ENCODE measurements at regions not wholly inside any gene's neighbourhood (a gene's known extent, or its start where the extent isn't known, plus 50 kb on each side); places are given as distances from the start of the nearest gene placed in this dataset.

GRCh38 chr11:96715208-96715607, 325.4 kb downstream of the JRKL start:
- H3K4me1 ChIP-seq (ENCODE audit: control insufficient read depth in 4 of 4, insufficient read depth in 4 of 4, low read length in 3 of 4) = no peaks in the 10 kb centered on the region
- DNase-seq (ENCODE audit: low spot score) = no peak
- H3K27ac ChIP-seq (ENCODE audit: low read depth in 1 of 2, low read length in 2 of 2) = no peak overlapping the region
- peaks cover 0 to 3% (median 1%) of the 10 kb centered on the region in 4 donors for H3K27me3 ChIP-seq (ENCODE audit: control insufficient read depth in 4 of 4, insufficient read depth in 4 of 4, low read length in 3 of 4)
- H3K4me3 ChIP-seq (ENCODE audit: low read depth in 1 of 3, low read length in 3 of 3) = no peak overlapping the region
- no peaks in the 10 kb centered on the region for H3K9me3 ChIP-seq (ENCODE audit: control insufficient read depth in 4 of 4, low read length in 3 of 4)
- TF ChIP-seq JUND (IDR thresholded peaks at IDR 0.05) = no peak
- TF ChIP-seq EGR1 (IDR thresholded peaks at IDR 0.05; ENCODE audit: low read depth in 2 of 2) = no peak
- TF ChIP-seq HNF4A (conservative IDR thresholded peaks at IDR 0.05) = no peak
- TF ChIP-seq ZBTB33 (IDR thresholded peaks at IDR 0.05) = no peak
- TF ChIP-seq, protein P1, sequence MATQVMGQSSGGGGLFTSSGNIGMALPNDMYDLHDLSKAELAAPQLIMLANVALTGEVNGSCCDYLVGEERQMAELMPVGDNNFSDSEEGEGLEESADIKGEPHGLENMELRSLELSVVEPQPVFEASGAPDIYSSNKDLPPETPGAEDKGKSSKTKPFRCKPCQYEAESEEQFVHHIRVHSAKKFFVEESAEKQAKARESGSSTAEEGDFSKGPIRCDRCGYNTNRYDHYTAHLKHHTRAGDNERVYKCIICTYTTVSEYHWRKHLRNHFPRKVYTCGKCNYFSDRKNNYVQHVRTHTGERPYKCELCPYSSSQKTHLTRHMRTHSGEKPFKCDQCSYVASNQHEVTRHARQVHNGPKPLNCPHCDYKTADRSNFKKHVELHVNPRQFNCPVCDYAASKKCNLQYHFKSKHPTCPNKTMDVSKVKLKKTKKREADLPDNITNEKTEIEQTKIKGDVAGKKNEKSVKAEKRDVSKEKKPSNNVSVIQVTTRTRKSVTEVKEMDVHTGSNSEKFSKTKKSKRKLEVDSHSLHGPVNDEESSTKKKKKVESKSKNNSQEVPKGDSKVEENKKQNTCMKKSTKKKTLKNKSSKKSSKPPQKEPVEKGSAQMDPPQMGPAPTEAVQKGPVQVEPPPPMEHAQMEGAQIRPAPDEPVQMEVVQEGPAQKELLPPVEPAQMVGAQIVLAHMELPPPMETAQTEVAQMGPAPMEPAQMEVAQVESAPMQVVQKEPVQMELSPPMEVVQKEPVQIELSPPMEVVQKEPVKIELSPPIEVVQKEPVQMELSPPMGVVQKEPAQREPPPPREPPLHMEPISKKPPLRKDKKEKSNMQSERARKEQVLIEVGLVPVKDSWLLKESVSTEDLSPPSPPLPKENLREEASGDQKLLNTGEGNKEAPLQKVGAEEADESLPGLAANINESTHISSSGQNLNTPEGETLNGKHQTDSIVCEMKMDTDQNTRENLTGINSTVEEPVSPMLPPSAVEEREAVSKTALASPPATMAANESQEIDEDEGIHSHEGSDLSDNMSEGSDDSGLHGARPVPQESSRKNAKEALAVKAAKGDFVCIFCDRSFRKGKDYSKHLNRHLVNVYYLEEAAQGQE (IDR thresholded peaks at IDR 0.05) = no peak
- TF ChIP-seq TAF1 (conservative IDR thresholded peaks at IDR 0.05) = no peak
- no peak for TF ChIP-seq RXRA (IDR thresholded peaks at IDR 0.05)
- H3K9ac ChIP-seq (ENCODE audit: low read depth in 1 of 2, low read length in 2 of 2) = no peak overlapping the region
- 57% methylated on average over 3 of the region's 3 CpGs for WGBS
- no peaks in the 10 kb centered on the region for H3K36me3 ChIP-seq (ENCODE audit: control insufficient read depth in 4 of 4, insufficient read depth in 3 of 4, low read depth in 1 of 4, low read length in 3 of 4)

DNA sequence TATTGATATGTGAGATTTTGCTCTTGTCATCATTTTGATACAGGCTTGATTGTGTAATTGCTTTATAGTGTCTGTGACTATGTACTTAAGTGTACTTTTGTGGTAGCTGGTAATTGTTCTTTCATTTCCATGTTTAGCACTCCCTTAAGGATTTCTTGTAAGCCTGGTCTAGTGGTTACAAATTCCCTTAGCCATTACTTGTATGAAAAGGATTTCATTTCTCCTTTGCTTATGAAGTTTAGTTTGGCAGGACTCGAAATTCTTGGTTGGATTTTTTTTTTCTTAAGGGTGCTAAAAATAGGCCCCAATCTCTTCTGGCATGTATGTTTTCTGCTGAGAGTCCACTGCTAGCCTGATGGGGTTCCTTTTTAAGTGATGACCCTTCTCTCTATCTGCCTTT, 346.8 kb downstream of the JRKL start:
- DNase-seq (ENCODE audit: low spot score) = no peak
- 44% methylated on average over 1 of the region's 1 CpG for WGBS

More for the DNA sequence above, 346.8 kb downstream of the JRKL start:
- H3K27ac ChIP-seq (ENCODE audit: low read depth in 1 of 2, low read length in 2 of 2) = no peak overlapping the region
- no peaks in the 10 kb centered on the region for H3K9me3 ChIP-seq (ENCODE audit: control insufficient read depth in 4 of 4, low read length in 3 of 4)
- no peaks in the 10 kb centered on the region for H3K36me3 ChIP-seq (ENCODE audit: control insufficient read depth in 4 of 4, insufficient read depth in 3 of 4, low read depth in 1 of 4, low read length in 3 of 4)
- H3K4me3 ChIP-seq (ENCODE audit: low read depth in 1 of 3, low read length in 3 of 3) = no peak overlapping the region
- no peak overlapping the region for H3K9ac ChIP-seq (ENCODE audit: low read depth in 1 of 2, low read length in 2 of 2)
- no peak for TF ChIP-seq RXRA (IDR thresholded peaks at IDR 0.05)
- TF ChIP-seq YY1 (IDR thresholded peaks at IDR 0.05) = no peak
- no peak for TF ChIP-seq EGR1 (IDR thresholded peaks at IDR 0.05; ENCODE audit: low read depth in 2 of 2)
- no peak for TF ChIP-seq HNF4A (conservative IDR thresholded peaks at IDR 0.05)
- TF ChIP-seq, protein P2, sequence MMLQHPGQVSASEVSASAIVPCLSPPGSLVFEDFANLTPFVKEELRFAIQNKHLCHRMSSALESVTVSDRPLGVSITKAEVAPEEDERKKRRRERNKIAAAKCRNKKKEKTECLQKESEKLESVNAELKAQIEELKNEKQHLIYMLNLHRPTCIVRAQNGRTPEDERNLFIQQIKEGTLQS (IDR thresholded peaks at IDR 0.05) = no peak
- no peak for TF ChIP-seq SP1 (IDR thresholded peaks at IDR 0.05)
- TF ChIP-seq CTCF (IDR thresholded peaks at IDR 0.05; ENCODE audit: low read depth, low read length, missing input control) = no peak
- TF ChIP-seq TAF1 (conservative IDR thresholded peaks at IDR 0.05) = no peak
- no peak for TF ChIP-seq FOXA2 (IDR thresholded peaks at IDR 0.05)
- TF ChIP-seq RAD21 (IDR thresholded peaks at IDR 0.05) = no peak
- TF ChIP-seq FOXA1 (IDR thresholded peaks at IDR 0.05) = no peak
- no peak for TF ChIP-seq MAX (IDR thresholded peaks at IDR 0.05)
- TF ChIP-seq GABPA (IDR thresholded peaks at IDR 0.05 in 1 of 2, conservative IDR thresholded peaks at IDR 0.05 in 1 of 2) = no peak
- TF ChIP-seq, protein P1 (IDR thresholded peaks at IDR 0.05) = no peak
- TF ChIP-seq ZBTB33 (IDR thresholded peaks at IDR 0.05) = no peak
- no peak for TF ChIP-seq JUND (IDR thresholded peaks at IDR 0.05)
- TF ChIP-seq NR2F2 (IDR thresholded peaks at IDR 0.05) = no peak
- no peak for TF ChIP-seq HNF4G (IDR thresholded peaks at IDR 0.05)
- no peaks in the 10 kb centered on the region for H3K27me3 ChIP-seq (ENCODE audit: control insufficient read depth in 4 of 4, insufficient read depth in 4 of 4, low read length in 3 of 4)
- H3K4me1 ChIP-seq (ENCODE audit: control insufficient read depth in 4 of 4, insufficient read depth in 4 of 4, low read length in 3 of 4) = no peaks in the 10 kb centered on the region
